Upper lobe of left lung (tissue), 6 donors: ENCODE measurements at regions not wholly inside any gene's neighbourhood (a gene's known extent, or its start where the extent isn't known, plus 50 kb on each side); places are given as distances from the start of the nearest gene placed in this dataset.

ENCODE experiments used
- ATAC-seq, 2 donors: fragments of 200-7000 bp; cut with Tn5 transposase; one replicate each; pipeline ENCODE4 v1.9.1; 2022; ENCODE audit warnings: mild to moderate bottlenecking in 2 of 2, moderate library complexity in 2 of 2; ENCODE audit not compliant: low FRiP score in 2 of 2
- DNase-seq, 2 donors: peaks; one replicate each; pipeline ENCODE4 v3.0.0-alpha.2; 2019 to 2020
- H3K27ac ChIP-seq, 4 donors: fragments of 200-600 bp; sonication (generic); one replicate each; pipeline ENCODE4 v1.5.1; 2016 to 2019
- H3K27me3 ChIP-seq, 4 donors: fragments of 200-600 bp; sonication (generic); one replicate each; pipeline ENCODE4 v1.5.1; 2017 to 2019
- H3K36me3 ChIP-seq, 4 donors: fragments of 200-600 bp; sonication (generic); one replicate each; pipeline ENCODE4 v1.5.1; 2016 to 2019
- H3K4me1 ChIP-seq, 4 donors: fragments of 200-600 bp; sonication (generic); one replicate each; pipeline ENCODE4 v1.5.1; 2018 to 2019
- H3K4me3 ChIP-seq, 4 donors: fragments of 200-600 bp; sonication (generic); one replicate each; pipeline ENCODE4 v1.5.1; 2017 to 2019; ENCODE audit warnings: mild to moderate bottlenecking in 2 of 4, moderate library complexity in 1 of 4
- H3K9me3 ChIP-seq, 4 donors: fragments of 200-600 bp; sonication (generic); one replicate each; pipeline ENCODE4 v1.5.1; 2018 to 2019
- CTCF ChIP-seq, 6 experiments: fragments of 450-650 bp in 4 of 6; fragments of 200-600 bp in 2 of 6; sonication (generic) in 2 of 6; IDR thresholded peaks; one replicate each; pipeline ENCODE4 v1.5.1; 2016 to 2019; ENCODE audit warnings: antibody characterized with exemption in 6 of 6
- EP300 ChIP-seq, 4 donors: sonication (generic); formaldehyde crosslinking; IDR thresholded peaks; one replicate each; pipeline ENCODE4 v1.5.1; 2017; ENCODE audit warnings: antibody characterized with exemption in 4 of 4, control low read depth in 2 of 4
- POLR2A ChIP-seq, 4 donors: fragments of 450-650 bp; IDR thresholded peaks; one replicate each; pipeline ENCODE4 v1.5.1; 2016 to 2017; ENCODE audit warnings: antibody characterized with exemption in 4 of 4, mild to moderate bottlenecking in 2 of 4
- POLR2AphosphoS5 ChIP-seq, 2 donors: sonication (generic); formaldehyde crosslinking; IDR thresholded peaks; one replicate each; pipeline ENCODE4 v1.5.1; 2017; ENCODE audit warnings: antibody characterized with exemption in 2 of 2
- WGBS, 2 donors: methylation state at CpG; one replicate each; pipeline ENCODE4 v1.1.5; 2017 to 2018; 5-methylcytosine and 5-hydroxymethylcytosine counted together
- donor health status: DM: no; HTN: no; CAD: no; lungs with moderate emphysema.
- donor health status: DM: no; HTN: yes; CAD: no; lungs with severe emphysema.

- Histone ChIP-seq H3K4me1 (no peaks in the 10 kb centered on the region), H3K9me3 (no peaks in the 10 kb centered on the region), H3K27me3 (no peaks in the 10 kb centered on the region), H3K36me3 (no peaks in the 10 kb centered on the region), H3K4me3 (no peak overlapping the region), H3K27ac (no peak overlapping the region)
- DNase-seq, result no peak
- no peak for ATAC-seq
- no peak for TF ChIP-seq EP300 (IDR thresholded peaks at IDR 0.05)
- TF ChIP-seq POLR2A (IDR thresholded peaks at IDR 0.05), result no peak
- TF ChIP-seq CTCF (IDR thresholded peaks at IDR 0.05), result no peak
- no peak for TF ChIP-seq POLR2AphosphoS5 (IDR thresholded peaks at IDR 0.05)
- 58 to 61% methylated on average over 4 of the region's 4 CpGs for WGBS, 2 donors
Observed at GRCh38 chr2:21498016-21498415, 374.2 kb downstream of the TDRD15 start.

DNA sequence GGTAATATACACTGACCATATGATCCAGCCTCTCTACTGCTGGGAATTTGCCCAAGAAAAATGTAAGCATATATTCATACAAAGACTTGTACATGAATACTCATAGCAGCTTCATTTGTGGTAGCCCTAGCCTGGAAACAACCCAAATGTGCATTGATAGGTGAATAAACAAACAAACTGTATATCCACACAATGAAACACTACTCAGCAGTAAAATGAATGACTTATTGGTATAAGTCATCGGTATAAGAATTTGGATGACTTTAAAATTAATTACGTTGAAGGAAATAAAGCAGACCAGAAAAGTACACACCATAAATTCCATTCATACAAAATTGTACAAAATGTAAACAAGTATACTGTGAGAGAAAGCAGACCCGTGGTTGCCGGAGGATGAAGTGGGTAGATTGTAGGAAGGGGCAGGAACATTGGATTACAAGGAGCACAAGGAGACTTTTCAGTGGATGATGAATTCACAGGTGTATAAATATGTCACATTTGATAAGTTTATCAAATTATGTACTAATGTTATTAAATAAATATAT is 376.7 kb downstream of the TDRD15 start:
- Histone ChIP-seq H3K4me1 (no peaks in the 10 kb centered on the region), H3K9me3 (no peaks in the 10 kb centered on the region), H3K4me3 (no peak overlapping the region), H3K36me3 (no peaks in the 10 kb centered on the region), H3K27me3 (no peaks in the 10 kb centered on the region), H3K27ac (no peak overlapping the region)
- no peak for DNase-seq
- TF ChIP-seq EP300 (IDR thresholded peaks at IDR 0.05) (no peak), POLR2AphosphoS5 (IDR thresholded peaks at IDR 0.05) (no peak), POLR2A (IDR thresholded peaks at IDR 0.05) (no peak), CTCF (IDR thresholded peaks at IDR 0.05) (no peak)
- 59 to 62% methylated on average over 4 of the region's 4 CpGs for WGBS, 2 donors
- ATAC-seq, result no peak

GRCh38 chr2:21501376-21502027 is 377.7 kb downstream of the TDRD15 start:
- DNase-seq (no peak), ATAC-seq (no peak)
- H3K9me3 ChIP-seq, result no peaks in the 10 kb centered on the region
- no peak for TF ChIP-seq EP300 (IDR thresholded peaks at IDR 0.05)
- no peak overlapping the region for H3K27ac ChIP-seq
- H3K4me3 ChIP-seq, result no peak overlapping the region
- no peaks in the 10 kb centered on the region for H3K36me3 ChIP-seq
- H3K27me3 ChIP-seq, result no peaks in the 10 kb centered on the region
- 68 to 75% methylated on average over 5 of the region's 5 CpGs for WGBS, 2 donors
- H3K4me1 ChIP-seq, result no peaks in the 10 kb centered on the region

DNA sequence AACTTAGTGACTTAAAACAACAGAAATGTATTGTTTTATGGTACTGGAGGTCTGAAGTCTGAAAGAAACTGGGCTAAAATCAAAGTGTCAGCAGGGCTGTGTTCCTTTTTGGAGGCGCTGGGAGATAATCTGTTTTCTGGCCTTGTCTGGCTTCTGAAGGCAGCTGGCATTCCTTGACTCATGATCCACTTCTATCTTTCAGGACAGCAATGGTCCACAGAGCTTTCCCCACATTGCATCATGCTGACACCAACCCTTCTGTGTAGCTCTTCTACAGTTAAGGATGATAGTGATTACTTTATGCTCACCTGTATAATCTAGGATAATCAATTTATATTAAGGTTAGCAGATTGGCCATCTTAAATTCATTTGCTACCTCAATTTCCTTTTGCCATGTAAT is 392.1 kb downstream of the TDRD15 start:
- Histone ChIP-seq H3K36me3 (no peaks in the 10 kb centered on the region), H3K4me3 (no peak overlapping the region), H3K4me1 (no peaks in the 10 kb centered on the region), H3K27me3 (no peaks in the 10 kb centered on the region), H3K9me3 (no peaks in the 10 kb centered on the region), H3K27ac (no peak overlapping the region)
- no peak for TF ChIP-seq POLR2A (IDR thresholded peaks at IDR 0.05)
- no peak for TF ChIP-seq POLR2AphosphoS5 (IDR thresholded peaks at IDR 0.05)
- DNase-seq, result no peak
- 76 to 86% methylated on average over 1 of the region's 1 CpG for WGBS, 2 donors
- ATAC-seq, result no peak

- Histone ChIP-seq H3K27ac (no peak overlapping the region), H3K27me3 (no peaks in the 10 kb centered on the region), H3K4me3 (no peak overlapping the region), H3K4me1 (no peaks in the 10 kb centered on the region), H3K36me3 (no peaks in the 10 kb centered on the region), H3K9me3 (no peaks in the 10 kb centered on the region)
- TF ChIP-seq CTCF (IDR thresholded peaks at IDR 0.05) (no peak), POLR2AphosphoS5 (IDR thresholded peaks at IDR 0.05) (no peak)
- DNase-seq, result no peak
- ATAC-seq, result no peak
- 88 to 94% methylated on average over 1 of the region's 1 CpG for WGBS, 2 donors
Observed at GRCh38 chr2:21519412-21519811, 395.6 kb downstream of the TDRD15 start.

GRCh38 chr2:21519821-21520220 is 396.1 kb downstream of the TDRD15 start:
- no peaks in the 10 kb centered on the region for H3K4me1 ChIP-seq
- no peak overlapping the region for H3K27ac ChIP-seq
- DNase-seq (peak in 1 of 2 donors; percentile 33), ATAC-seq (no peak)
- H3K4me3 ChIP-seq, result no peak overlapping the region
- no peaks in the 10 kb centered on the region for H3K9me3 ChIP-seq
- TF ChIP-seq EP300 (IDR thresholded peaks at IDR 0.05), result no peak
- no peak for TF ChIP-seq POLR2A (IDR thresholded peaks at IDR 0.05)
- TF ChIP-seq POLR2AphosphoS5 (IDR thresholded peaks at IDR 0.05), result no peak
- no peak for TF ChIP-seq CTCF (IDR thresholded peaks at IDR 0.05)
- H3K36me3 ChIP-seq, result no peaks in the 10 kb centered on the region
- H3K27me3 ChIP-seq, result no peaks in the 10 kb centered on the region
- WGBS, 2 donors, result 54 to 61% methylated on average over 4 of the region's 4 CpGs
